ENCODE measurements at regions not wholly inside any gene's neighbourhood (a gene's known extent, or its start where the extent isn't known, plus 50 kb on each side); places are given as distances from the start of the nearest gene placed in this dataset.

DNA sequence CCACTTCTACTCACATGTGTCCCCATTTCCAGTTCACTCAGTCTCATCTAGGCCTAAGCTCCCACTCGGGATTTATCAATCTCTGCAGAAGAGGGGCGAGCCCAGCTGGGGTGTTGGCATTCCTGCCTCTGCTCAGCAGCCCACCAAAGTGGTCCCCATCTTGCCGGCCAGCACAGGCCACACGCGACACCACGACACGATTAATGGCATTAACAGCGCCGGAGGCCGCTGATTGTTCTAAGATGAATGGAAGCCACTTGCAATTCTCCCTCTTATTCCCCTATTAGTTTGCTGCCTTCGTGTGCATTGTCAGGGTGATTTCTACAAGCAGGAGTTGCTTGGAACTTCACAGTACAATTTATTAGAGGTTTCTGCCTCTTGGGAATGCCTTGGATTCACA lies 477.3 kb downstream of the SHQ1 start:
- H3K4me2 ChIP-seq: no peak overlapping the region
- 85% methylated on average over 11 of the region's 11 CpGs for WGBS (ENCODE audit: missing lambda C conversion rate)
- ATAC-seq (no peak), DNase-seq (ENCODE audit: low read depth in 1 of 2, low spot score in 1 of 2) (no peak), FAIRE-seq (no peak)
- H3K4me3 ChIP-seq: no peak overlapping the region
- ChIA-PET CTCF (no interaction called here), POLR2A (no interaction called here)
- H3K4me1 ChIP-seq: no peaks in the 10 kb centered on the region
- H3K27ac ChIP-seq: no peak overlapping the region
- no peaks in the 10 kb centered on the region for H3K9me3 ChIP-seq
- no peak for TF ChIP-seq HOXB13 (CRISPR knock-in tag; IDR thresholded peaks at IDR 0.05; ENCODE audit: low read depth)
- TF ChIP-seq SMC3 (IDR thresholded peaks at IDR 0.05): no peak
- TF ChIP-seq CEBPB (IDR thresholded peaks at IDR 0.05): no peak
- no peak for TF ChIP-seq RNF2 (IDR thresholded peaks at IDR 0.05; ENCODE audit: borderline replicate concordance, low read depth)
- TF ChIP-seq KDM1A (IDR thresholded peaks at IDR 0.05; ENCODE audit: low read depth): no peak
- TF ChIP-seq, protein P1, sequence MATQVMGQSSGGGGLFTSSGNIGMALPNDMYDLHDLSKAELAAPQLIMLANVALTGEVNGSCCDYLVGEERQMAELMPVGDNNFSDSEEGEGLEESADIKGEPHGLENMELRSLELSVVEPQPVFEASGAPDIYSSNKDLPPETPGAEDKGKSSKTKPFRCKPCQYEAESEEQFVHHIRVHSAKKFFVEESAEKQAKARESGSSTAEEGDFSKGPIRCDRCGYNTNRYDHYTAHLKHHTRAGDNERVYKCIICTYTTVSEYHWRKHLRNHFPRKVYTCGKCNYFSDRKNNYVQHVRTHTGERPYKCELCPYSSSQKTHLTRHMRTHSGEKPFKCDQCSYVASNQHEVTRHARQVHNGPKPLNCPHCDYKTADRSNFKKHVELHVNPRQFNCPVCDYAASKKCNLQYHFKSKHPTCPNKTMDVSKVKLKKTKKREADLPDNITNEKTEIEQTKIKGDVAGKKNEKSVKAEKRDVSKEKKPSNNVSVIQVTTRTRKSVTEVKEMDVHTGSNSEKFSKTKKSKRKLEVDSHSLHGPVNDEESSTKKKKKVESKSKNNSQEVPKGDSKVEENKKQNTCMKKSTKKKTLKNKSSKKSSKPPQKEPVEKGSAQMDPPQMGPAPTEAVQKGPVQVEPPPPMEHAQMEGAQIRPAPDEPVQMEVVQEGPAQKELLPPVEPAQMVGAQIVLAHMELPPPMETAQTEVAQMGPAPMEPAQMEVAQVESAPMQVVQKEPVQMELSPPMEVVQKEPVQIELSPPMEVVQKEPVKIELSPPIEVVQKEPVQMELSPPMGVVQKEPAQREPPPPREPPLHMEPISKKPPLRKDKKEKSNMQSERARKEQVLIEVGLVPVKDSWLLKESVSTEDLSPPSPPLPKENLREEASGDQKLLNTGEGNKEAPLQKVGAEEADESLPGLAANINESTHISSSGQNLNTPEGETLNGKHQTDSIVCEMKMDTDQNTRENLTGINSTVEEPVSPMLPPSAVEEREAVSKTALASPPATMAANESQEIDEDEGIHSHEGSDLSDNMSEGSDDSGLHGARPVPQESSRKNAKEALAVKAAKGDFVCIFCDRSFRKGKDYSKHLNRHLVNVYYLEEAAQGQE (IDR thresholded peaks at IDR 0.05): no peak

DNA sequence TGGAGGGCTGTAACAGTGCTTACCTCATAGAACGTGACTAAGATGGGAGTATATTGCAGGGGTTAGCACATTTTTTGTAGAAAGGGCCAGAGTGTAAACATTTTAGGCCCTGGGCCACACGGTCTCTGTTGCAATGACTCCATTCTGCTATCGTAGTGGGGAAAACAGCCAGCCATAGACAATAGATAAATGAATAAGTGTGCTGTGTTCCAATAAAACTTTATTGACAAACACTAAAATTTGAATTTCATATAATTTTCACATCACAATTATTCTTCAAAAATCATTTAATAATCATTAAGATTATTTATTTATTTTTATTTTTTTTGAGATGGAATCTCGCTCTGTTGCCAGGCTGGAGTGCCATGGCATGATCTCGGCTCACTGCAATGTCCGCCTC lies 478.6 kb downstream of the SHQ1 start:
- FAIRE-seq: no peak
- ChIA-PET POLR2A (no interaction called here), CTCF (no interaction called here)
- Histone ChIP-seq H3K4me2 (no peak overlapping the region), H3K4me3 (no peak overlapping the region), H3K9me3 (no peaks in the 10 kb centered on the region), H3K4me1 (no peaks in the 10 kb centered on the region), H3K27ac (no peak overlapping the region)
- DNase-seq (ENCODE audit: low read depth in 1 of 2, low spot score in 1 of 2): no peak
- 87% methylated on average over 6 of the region's 6 CpGs for WGBS (ENCODE audit: missing lambda C conversion rate)
- no peak for TF ChIP-seq MAZ (IDR thresholded peaks at IDR 0.05; ENCODE audit: borderline replicate concordance, low read depth, low read length)
- no peak for TF ChIP-seq KDM5A (IDR thresholded peaks at IDR 0.05)
- TF ChIP-seq, protein P2, sequence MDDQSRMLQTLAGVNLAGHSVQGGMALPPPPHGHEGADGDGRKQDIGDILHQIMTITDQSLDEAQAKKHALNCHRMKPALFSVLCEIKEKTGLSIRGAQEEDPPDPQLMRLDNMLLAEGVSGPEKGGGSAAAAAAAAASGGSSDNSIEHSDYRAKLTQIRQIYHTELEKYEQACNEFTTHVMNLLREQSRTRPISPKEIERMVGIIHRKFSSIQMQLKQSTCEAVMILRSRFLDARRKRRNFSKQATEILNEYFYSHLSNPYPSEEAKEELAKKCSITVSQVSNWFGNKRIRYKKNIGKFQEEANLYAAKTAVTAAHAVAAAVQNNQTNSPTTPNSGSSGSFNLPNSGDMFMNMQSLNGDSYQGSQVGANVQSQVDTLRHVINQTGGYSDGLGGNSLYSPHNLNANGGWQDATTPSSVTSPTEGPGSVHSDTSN (IDR thresholded peaks at IDR 0.05): no peak
- TF ChIP-seq FOXS1 (CRISPR knock-in tag; IDR thresholded peaks at IDR 0.05): no peak
- no peak for TF ChIP-seq CHD2 (IDR thresholded peaks at IDR 0.05; ENCODE audit: low read length, partially characterized antibody)
- TF ChIP-seq RCOR1 (IDR thresholded peaks at IDR 0.05; ENCODE audit: low read depth, low read length): no peak
- no peak for TF ChIP-seq CEBPB (IDR thresholded peaks at IDR 0.05)
- TF ChIP-seq, protein P3, sequence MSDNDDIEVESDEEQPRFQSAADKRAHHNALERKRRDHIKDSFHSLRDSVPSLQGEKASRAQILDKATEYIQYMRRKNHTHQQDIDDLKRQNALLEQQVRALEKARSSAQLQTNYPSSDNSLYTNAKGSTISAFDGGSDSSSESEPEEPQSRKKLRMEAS (IDR thresholded peaks at IDR 0.05): no peak
- TF ChIP-seq, protein P4, sequence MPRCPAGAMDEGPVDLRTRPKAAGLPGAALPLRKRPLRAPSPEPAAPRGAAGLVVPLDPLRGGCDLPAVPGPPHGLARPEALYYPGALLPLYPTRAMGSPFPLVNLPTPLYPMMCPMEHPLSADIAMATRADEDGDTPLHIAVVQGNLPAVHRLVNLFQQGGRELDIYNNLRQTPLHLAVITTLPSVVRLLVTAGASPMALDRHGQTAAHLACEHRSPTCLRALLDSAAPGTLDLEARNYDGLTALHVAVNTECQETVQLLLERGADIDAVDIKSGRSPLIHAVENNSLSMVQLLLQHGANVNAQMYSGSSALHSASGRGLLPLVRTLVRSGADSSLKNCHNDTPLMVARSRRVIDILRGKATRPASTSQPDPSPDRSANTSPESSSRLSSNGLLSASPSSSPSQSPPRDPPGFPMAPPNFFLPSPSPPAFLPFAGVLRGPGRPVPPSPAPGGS (IDR thresholded peaks at IDR 0.05): no peak
- no peak for TF ChIP-seq HDAC2 (IDR thresholded peaks at IDR 0.05)
- no peak for ATAC-seq

DNA sequence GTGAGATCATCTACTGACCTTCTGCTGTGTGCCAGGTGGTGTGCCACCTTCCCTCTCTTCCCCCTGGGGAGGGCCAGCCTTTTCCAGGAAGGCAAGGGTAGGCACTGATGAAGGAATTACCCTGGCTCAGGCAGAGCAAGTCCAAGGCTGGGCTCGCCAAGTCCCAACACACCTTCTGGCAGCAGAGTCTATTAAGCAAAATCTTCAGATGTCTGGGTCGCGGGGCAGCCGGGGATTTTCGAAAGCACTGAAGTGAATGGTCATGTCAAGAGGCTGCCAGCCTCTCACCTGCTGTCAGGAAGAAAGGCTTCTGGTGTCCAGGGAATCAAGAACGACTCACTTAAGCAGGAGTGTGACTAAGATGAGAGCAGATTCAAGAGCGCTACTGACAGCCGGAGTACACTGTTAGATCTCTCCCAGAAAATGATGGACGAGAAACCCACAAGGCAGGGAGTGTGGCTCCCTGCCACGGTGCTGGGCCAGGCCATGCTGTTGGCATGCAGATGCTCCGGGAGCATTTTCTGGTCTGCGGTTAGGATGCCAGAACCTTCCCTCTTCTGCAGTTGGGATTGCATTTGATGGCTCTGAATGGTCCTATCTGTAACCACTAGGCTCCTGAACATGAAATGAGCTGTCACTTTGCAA lies 479.8 kb downstream of the SHQ1 start:
- no peak for DNase-seq (ENCODE audit: low read depth in 1 of 2, low spot score in 1 of 2)
- no peak for FAIRE-seq
- POLR2A ChIA-PET: no interaction called here
- ATAC-seq: no peak
- 71% methylated on average over 12 of the region's 12 CpGs for WGBS (ENCODE audit: missing lambda C conversion rate)
- H3K4me2 ChIP-seq: no peak overlapping the region
- CTCF ChIA-PET: no interaction called here
- H3K27ac ChIP-seq: no peak overlapping the region
- H3K4me3 ChIP-seq: no peak overlapping the region
- H3K9me3 ChIP-seq: no peaks in the 10 kb centered on the region
- no peaks in the 10 kb centered on the region for H3K4me1 ChIP-seq
- no peak for TF ChIP-seq EHF (CRISPR knock-in tag; IDR thresholded peaks at IDR 0.05)
- TF ChIP-seq RARB (CRISPR knock-in tag; IDR thresholded peaks at IDR 0.05): no peak
- no peak for TF ChIP-seq SREBF2 (IDR thresholded peaks at IDR 0.05)
- TF ChIP-seq, protein P5, sequence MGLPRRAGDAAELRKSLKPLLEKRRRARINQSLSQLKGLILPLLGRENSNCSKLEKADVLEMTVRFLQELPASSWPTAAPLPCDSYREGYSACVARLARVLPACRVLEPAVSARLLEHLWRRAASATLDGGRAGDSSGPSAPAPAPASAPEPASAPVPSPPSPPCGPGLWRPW (IDR thresholded peaks at IDR 0.05): no peak
- TF ChIP-seq, protein P6, sequence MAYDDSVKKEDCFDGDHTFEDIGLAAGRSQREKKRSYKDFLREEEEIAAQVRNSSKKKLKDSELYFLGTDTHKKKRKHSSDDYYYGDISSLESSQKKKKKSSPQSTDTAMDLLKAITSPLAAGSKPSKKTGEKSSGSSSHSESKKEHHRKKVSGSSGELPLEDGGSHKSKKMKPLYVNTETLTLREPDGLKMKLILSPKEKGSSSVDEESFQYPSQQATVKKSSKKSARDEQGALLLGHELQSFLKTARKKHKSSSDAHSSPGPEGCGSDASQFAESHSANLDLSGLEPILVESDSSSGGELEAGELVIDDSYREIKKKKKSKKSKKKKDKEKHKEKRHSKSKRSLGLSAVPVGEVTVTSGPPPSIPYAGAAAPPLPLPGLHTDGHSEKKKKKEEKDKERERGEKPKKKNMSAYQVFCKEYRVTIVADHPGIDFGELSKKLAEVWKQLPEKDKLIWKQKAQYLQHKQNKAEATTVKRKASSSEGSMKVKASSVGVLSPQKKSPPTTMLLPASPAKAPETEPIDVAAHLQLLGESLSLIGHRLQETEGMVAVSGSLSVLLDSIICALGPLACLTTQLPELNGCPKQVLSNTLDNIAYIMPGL (CRISPR knock-in tag; IDR thresholded peaks at IDR 0.05; ENCODE audit: borderline replicate concordance): no peak
- no peak for TF ChIP-seq MAZ (IDR thresholded peaks at IDR 0.05; ENCODE audit: borderline replicate concordance, low read depth, low read length)
- TF ChIP-seq, protein P7, sequence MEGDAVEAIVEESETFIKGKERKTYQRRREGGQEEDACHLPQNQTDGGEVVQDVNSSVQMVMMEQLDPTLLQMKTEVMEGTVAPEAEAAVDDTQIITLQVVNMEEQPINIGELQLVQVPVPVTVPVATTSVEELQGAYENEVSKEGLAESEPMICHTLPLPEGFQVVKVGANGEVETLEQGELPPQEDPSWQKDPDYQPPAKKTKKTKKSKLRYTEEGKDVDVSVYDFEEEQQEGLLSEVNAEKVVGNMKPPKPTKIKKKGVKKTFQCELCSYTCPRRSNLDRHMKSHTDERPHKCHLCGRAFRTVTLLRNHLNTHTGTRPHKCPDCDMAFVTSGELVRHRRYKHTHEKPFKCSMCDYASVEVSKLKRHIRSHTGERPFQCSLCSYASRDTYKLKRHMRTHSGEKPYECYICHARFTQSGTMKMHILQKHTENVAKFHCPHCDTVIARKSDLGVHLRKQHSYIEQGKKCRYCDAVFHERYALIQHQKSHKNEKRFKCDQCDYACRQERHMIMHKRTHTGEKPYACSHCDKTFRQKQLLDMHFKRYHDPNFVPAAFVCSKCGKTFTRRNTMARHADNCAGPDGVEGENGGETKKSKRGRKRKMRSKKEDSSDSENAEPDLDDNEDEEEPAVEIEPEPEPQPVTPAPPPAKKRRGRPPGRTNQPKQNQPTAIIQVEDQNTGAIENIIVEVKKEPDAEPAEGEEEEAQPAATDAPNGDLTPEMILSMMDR (IDR thresholded peaks at IDR 0.05): no peak
- no peak for TF ChIP-seq NR3C1 (IDR thresholded peaks at IDR 0.05)
- TF ChIP-seq, protein P2 (IDR thresholded peaks at IDR 0.05): no peak
- TF ChIP-seq EHMT2 (IDR thresholded peaks at IDR 0.05; ENCODE audit: low read depth): no peak
